ENCODE measurements at regions not wholly inside any gene's neighbourhood (a gene's known extent, or its start where the extent isn't known, plus 50 kb on each side); places are given as distances from the start of the nearest gene placed in this dataset.

DNA sequence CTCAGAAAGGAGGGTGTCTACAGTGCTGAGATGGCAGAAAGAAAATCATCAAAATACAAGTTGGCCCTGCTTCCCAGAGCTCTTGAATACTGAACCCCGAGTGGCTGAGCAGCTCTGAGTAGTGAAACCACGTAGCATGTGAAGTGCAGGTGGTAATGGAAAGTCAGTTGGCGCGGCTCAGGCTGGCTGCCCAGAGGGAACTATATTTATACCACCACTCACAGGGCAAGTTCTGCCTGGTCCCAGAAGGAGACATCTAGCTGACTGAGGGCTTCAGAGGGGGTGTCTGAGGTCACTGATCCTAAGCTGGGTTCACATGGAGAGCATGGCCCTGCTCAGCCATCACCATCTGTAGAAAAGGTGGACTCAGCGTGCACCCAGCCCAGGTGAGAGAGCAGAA lies 129.6 kb upstream of the AGBL1 start:
- TF ChIP-seq GATA2 (IDR thresholded peaks at IDR 0.05; ENCODE audit: low read depth, low read length) (no peak), GATA3 (IDR thresholded peaks at IDR 0.05; ENCODE audit: low read depth, low read length) (no peak)

All from SH-SY5Y (cell line).